OCI-LY1 (cell line): ENCODE measurements at regions not wholly inside any gene's neighbourhood (a gene's known extent, or its start where the extent isn't known, plus 50 kb on each side); places are given as distances from the start of the nearest gene placed in this dataset.
"Not testable (repeated sequence)": the region's sequence is repeated elsewhere in the genome, so short reads cannot be mapped to it uniquely, and the experiment has no call there.

Experiments used
- H2AFZ ChIP-seq: fragments of 200-600 bp; sonication (generic), shearing (Covaris generic); 2 replicates; pipeline ENCODE4 v1.6.0; 2014; ENCODE audit warnings: antibody characterized with exemption, mild to moderate bottlenecking, low read length
- H3F3A ChIP-seq: fragments of 200-600 bp; sonication (generic), shearing (Covaris generic); 2 replicates; pipeline ENCODE4 v1.6.0; 2014; ENCODE audit warnings: mild to moderate bottlenecking, antibody characterized with exemption, low read length, moderate library complexity; ENCODE audit not compliant: insufficient read depth
- H3K27ac ChIP-seq: fragments of 200-600 bp; sonication (generic); 2 replicates; pipeline ENCODE4 v1.5.1; 2014; ENCODE audit warnings: low read length, mixed run types, mild to moderate bottlenecking, low read depth; ENCODE audit not compliant: poor library complexity, severe bottlenecking
- H3K27me3 ChIP-seq: fragments of 200-600 bp; sonication (generic); 2 replicates; pipeline ENCODE4 v1.6.0; 2014; ENCODE audit warnings: antibody characterized with exemption, mild to moderate bottlenecking, low read length, moderate library complexity; ENCODE audit not compliant: insufficient read depth
- H3K36me3 ChIP-seq: fragments of 200-600 bp; sonication (generic); 2 replicates; pipeline ENCODE4 v1.6.1; 2014; ENCODE audit warnings: mild to moderate bottlenecking, antibody characterized with exemption, low read length, moderate library complexity, mixed read lengths; ENCODE audit not compliant: insufficient read depth
- H3K4me1 ChIP-seq: fragments of 200-600 bp; sonication (generic); 2 replicates; pipeline ENCODE4 v1.5.1; 2014; ENCODE audit warnings: mild to moderate bottlenecking, low read length, moderate library complexity; ENCODE audit not compliant: insufficient read depth, severe bottlenecking
- H3K4me2 ChIP-seq: fragments of 200-600 bp; sonication (generic), shearing (Covaris generic); 2 replicates; pipeline ENCODE4 v1.6.1; 2014; ENCODE audit warnings: low read length
- H3K4me3 ChIP-seq: fragments of 200-600 bp; sonication (generic); 2 replicates; pipeline ENCODE4 v1.5.1; 2014; ENCODE audit warnings: low read length, low read depth, mild to moderate bottlenecking, mixed read lengths; ENCODE audit not compliant: poor library complexity, severe bottlenecking
- H3K79me2 ChIP-seq: fragments of 200-600 bp; shearing (Covaris generic); 2 replicates; pipeline ENCODE4 v1.6.1; 2016; ENCODE audit warnings: mixed run types, low read length, mixed read lengths; ENCODE audit not compliant: insufficient read depth
- H3K9ac ChIP-seq: fragments of 200-600 bp; sonication (generic), shearing (Covaris generic); 2 replicates; pipeline ENCODE4 v1.6.1; 2014; ENCODE audit warnings: mild to moderate bottlenecking, low read length, mixed read lengths
- H3K9me2 ChIP-seq: fragments of 200-600 bp; sonication (generic), shearing (Covaris generic); 2 replicates; pipeline ENCODE4 v1.6.1; 2014; ENCODE audit warnings: low read depth, mild to moderate bottlenecking, low read length, mixed read lengths
- H3K9me3 ChIP-seq: fragments of 200-600 bp; shearing (Covaris generic); 2 replicates; pipeline ENCODE4 v1.6.1; 2014; ENCODE audit warnings: low read length, mixed read lengths
- H4K20me1 ChIP-seq: fragments of 200-600 bp; sonication (generic), shearing (Covaris generic); 2 replicates; pipeline ENCODE4 v1.6.0; 2016; ENCODE audit warnings: mild to moderate bottlenecking, low read length; ENCODE audit not compliant: insufficient read depth
- CTCF ChIP-seq: fragments of 200-600 bp; sonication (generic), shearing (Covaris generic); IDR thresholded peaks from 2 replicates; pipeline ENCODE4 v1.5.1; 2017; ENCODE audit warnings: mild to moderate bottlenecking, antibody characterized with exemption, low read length, moderate library complexity, mixed read lengths
- EZH2 ChIP-seq: fragments of 200-600 bp; sonication (generic), shearing (Covaris generic); IDR thresholded peaks from 2 replicates; pipeline ENCODE4 v1.8.0; 2017; ENCODE audit warnings: borderline replicate concordance, mixed run types, mild to moderate bottlenecking, antibody characterized with exemption, low read length, moderate library complexity, mixed read lengths

- TF ChIP-seq EZH2 (no peak), CTCF (no peak)
- no peak overlapping the region for H3K27ac ChIP-seq
- H3K9me3 ChIP-seq = no peaks in the 10 kb centered on the region
- no peak overlapping the region for H3K4me3 ChIP-seq
- no peaks in the 10 kb centered on the region for H4K20me1 ChIP-seq
- no peaks in the 10 kb centered on the region for H3K4me1 ChIP-seq
- H3K79me2 ChIP-seq = no peaks in the 10 kb centered on the region
- H3K27me3 ChIP-seq = no peaks in the 10 kb centered on the region
- H3K9ac ChIP-seq = no peak overlapping the region
- H3K9me2 ChIP-seq = no peaks in the 10 kb centered on the region
- H2AFZ ChIP-seq = no peak overlapping the region
- no peaks in the 10 kb centered on the region for H3F3A ChIP-seq
- H3K36me3 ChIP-seq = no peaks in the 10 kb centered on the region
- H3K4me2 ChIP-seq = no peak overlapping the region
Observed at GRCh38 chr2:155547571-155547970, 785.0 kb downstream of the NR4A2 start.

- no peak overlapping the region for H3K4me3 ChIP-seq
Observed at GRCh38 chr2:155546721-155547555, 785.6 kb downstream of the NR4A2 start.

GRCh38 chr2:155539028-155539427, 793.5 kb downstream of the NR4A2 start:
- H3K9ac ChIP-seq, H3K36me3 ChIP-seq, H2AFZ ChIP-seq, H3K79me2 ChIP-seq, H3F3A ChIP-seq, H3K9me3 ChIP-seq, H3K4me3 ChIP-seq, H3K27ac ChIP-seq, H3K27me3 ChIP-seq, H4K20me1 ChIP-seq, H3K4me1 ChIP-seq, H3K9me2 ChIP-seq, H3K4me2 ChIP-seq: not testable (repeated sequence)

More at GRCh38 chr2:155546721-155547555, 785.6 kb downstream of the NR4A2 start:
- H3F3A ChIP-seq = no peaks in the 10 kb centered on the region
- no peaks in the 10 kb centered on the region for H3K9me2 ChIP-seq
- no peak overlapping the region for H3K9ac ChIP-seq
- H3K4me2 ChIP-seq = no peak overlapping the region
- TF ChIP-seq CTCF (no peak), EZH2 (no peak)
- H3K27ac ChIP-seq = no peak overlapping the region
- no peak overlapping the region for H2AFZ ChIP-seq
- H3K27me3 ChIP-seq = no peaks in the 10 kb centered on the region
- no peaks in the 10 kb centered on the region for H3K36me3 ChIP-seq
- no peaks in the 10 kb centered on the region for H4K20me1 ChIP-seq
- H3K9me3 ChIP-seq = no peaks in the 10 kb centered on the region
- H3K79me2 ChIP-seq = no peaks in the 10 kb centered on the region
- no peaks in the 10 kb centered on the region for H3K4me1 ChIP-seq

GRCh38 chr2:155528034-155528433, 804.5 kb downstream of the NR4A2 start:
- Histone ChIP-seq H3K27ac (no peak overlapping the region), H3F3A (no peaks in the 10 kb centered on the region), H3K27me3 (no peaks in the 10 kb centered on the region), H2AFZ (no peak overlapping the region), H3K4me1 (no peaks in the 10 kb centered on the region), H3K4me3 (no peak overlapping the region), H3K9me3 (no peaks in the 10 kb centered on the region), H3K9ac (no peak overlapping the region), H3K36me3 (no peaks in the 10 kb centered on the region), H3K9me2 (no peaks in the 10 kb centered on the region), H3K4me2 (no peak overlapping the region), H3K79me2 (no peaks in the 10 kb centered on the region), H4K20me1 (no peaks in the 10 kb centered on the region; the same call in 1 of the 2 replicates)
- no peak for TF ChIP-seq CTCF
- TF ChIP-seq EZH2 = no peak
